PFSK-1 (cell line): ENCODE measurements at regions not wholly inside any gene's neighbourhood (a gene's known extent, or its start where the extent isn't known, plus 50 kb on each side); places are given as distances from the start of the nearest gene placed in this dataset.

Source experiments
- FOXP2 ChIP-seq: optimal IDR thresholded peaks from 2 replicates; pipeline ENCODE3; 2011; ENCODE audit warnings: borderline replicate concordance, control low read depth, inconsistent platforms; ENCODE audit not compliant: insufficient read depth; ENCODE audit errors: extremely low read length, extremely low read depth
- POLR2AphosphoS5 ChIP-seq: IDR thresholded peaks from 2 replicates; pipeline ENCODE4 v1.6.1; 2012; ENCODE audit warnings: low read depth, mild to moderate bottlenecking, control low read depth, low read length, moderate library complexity
- REST ChIP-seq, 2 experiments: IDR thresholded peaks; 2 replicates each; pipeline versions ENCODE4 v1.6.1 to v1.8.0; 2011 to 2012; ENCODE audit warnings: low read depth in 2 of 2, low read length in 2 of 2, control low read depth in 1 of 2, inconsistent platforms in 1 of 2, mild to moderate bottlenecking in 1 of 2, moderate library complexity in 1 of 2; ENCODE audit not compliant: insufficient read depth in 1 of 2
- SIN3A ChIP-seq: IDR thresholded peaks from 2 replicates; pipeline ENCODE4 v1.6.1; 2012; ENCODE audit warnings: mild to moderate bottlenecking, low read length, moderate library complexity, borderline replicate concordance; ENCODE audit not compliant: insufficient read depth
- TAF1 ChIP-seq: IDR thresholded peaks from 2 replicates; pipeline ENCODE4 v1.6.1; 2012; ENCODE audit warnings: low read length, control low read depth, borderline replicate concordance; ENCODE audit not compliant: insufficient read depth

GRCh38 chr9:119986713-119987112 is 593.3 kb downstream of the CDK5RAP2 start:
- TF ChIP-seq TAF1 (no peak), SIN3A (no peak), FOXP2 (no peak), REST (IDR thresholded peaks at IDR 0.05; ENCODE audit: insufficient read depth in 1 of 2, low read depth in 2 of 2, low read length in 2 of 2) (no peak), POLR2AphosphoS5 (no peak)
